NCI-H526 (cell line): ENCODE measurements at regions not wholly inside any gene's neighbourhood (a gene's known extent, or its start where the extent isn't known, plus 50 kb on each side); places are given as distances from the start of the nearest gene placed in this dataset.

Experiments
- DNase-seq, 2 experiments: peaks; one replicate each; lab custom pipeline; 2025; lab: John Stamatoyannopoulos, UW

GRCh38 chr18:73735836-73736235, 411.8 kb downstream of the FBXO15 start:
- DNase-seq: no peak

- no peak for DNase-seq
These were observed 413.8 kb downstream of the FBXO15 start for GRCh38 chr18:73733806-73734314.

GRCh38 chr18:73733376-73733775, 414.3 kb downstream of the FBXO15 start:
- DNase-seq: no peak

- DNase-seq: no peak
These were observed 419.0 kb downstream of the FBXO15 start for GRCh38 chr18:73728657-73729056.

GRCh38 chr18:73724958-73725357, 422.7 kb downstream of the FBXO15 start:
- no peak for DNase-seq

- DNase-seq: no peak
These were observed 428.0 kb downstream of the FBXO15 start for GRCh38 chr18:73719611-73720010.

GRCh38 chr18:73717570-73717969, 430.1 kb downstream of the FBXO15 start:
- no peak for DNase-seq

- no peak for DNase-seq
These were observed 432.4 kb downstream of the FBXO15 start for GRCh38 chr18:73715210-73715670.

- no peak for DNase-seq
These were observed 433.2 kb downstream of the FBXO15 start for GRCh38 chr18:73714466-73714865.

- no peak for DNase-seq
These were observed 436.4 kb downstream of the FBXO15 start for GRCh38 chr18:73711256-73711655.

GRCh38 chr18:73708591-73708990, 439.0 kb downstream of the FBXO15 start:
- DNase-seq: no peak

- no peak for DNase-seq
These were observed 440.6 kb downstream of the FBXO15 start for GRCh38 chr18:73707035-73707434.

- no peak for DNase-seq
These were observed 450.3 kb downstream of the FBXO15 start for GRCh38 chr18:73697353-73697752.

GRCh38 chr18:73696698-73697097, 450.9 kb downstream of the FBXO15 start:
- no peak for DNase-seq

GRCh38 chr18:73696171-73696570, 451.5 kb downstream of the FBXO15 start:
- DNase-seq: no peak

GRCh38 chr18:73693091-73693490, 454.5 kb downstream of the FBXO15 start:
- DNase-seq: no peak

GRCh38 chr18:73691624-73692023, 456.0 kb downstream of the FBXO15 start:
- DNase-seq: no peak

GRCh38 chr18:73691118-73691517, 456.5 kb downstream of the FBXO15 start:
- no peak for DNase-seq

- DNase-seq: no peak
These were observed 457.4 kb downstream of the FBXO15 start for GRCh38 chr18:73690222-73690621.

GRCh38 chr18:73688851-73689711, 458.6 kb downstream of the FBXO15 start:
- DNase-seq: no peak

GRCh38 chr18:73688161-73688560, 459.5 kb downstream of the FBXO15 start:
- no peak for DNase-seq

GRCh38 chr18:73684647-73685046, 463.0 kb downstream of the FBXO15 start:
- no peak for DNase-seq

- no peak for DNase-seq
These were observed 464.0 kb downstream of the FBXO15 start for GRCh38 chr18:73683409-73684238.
